ENCODE measurements at regions not wholly inside any gene's neighbourhood (a gene's known extent, or its start where the extent isn't known, plus 50 kb on each side); places are given as distances from the start of the nearest gene placed in this dataset.

- DNase-seq = no peak
- TF ChIP-seq ELK1 (IDR thresholded peaks at IDR 0.05; ENCODE audit: borderline replicate concordance, low read depth, low read length) = no peak
- H2BK5ac ChIP-seq (ENCODE audit: low read depth, low read length, poor library complexity, severe bottlenecking) = no peak overlapping the region
- intact Hi-C loops (cut with micrococcal nuclease) (loop anchor here (10.0 kb wide), 1 partner anchor 400 kb away; no protein-coding TSS in a partner anchor), in situ Hi-C loops (cut with MboI; ENCODE audit: low sequenced_read_pairs) (no loop called here), dilution Hi-C loops (cut with HindIII; ENCODE audit: low sequenced_read_pairs, unreplicated experiment) (no loop called here)
- WGBS, 2 experiments (ENCODE audit: extremely low coverage in 2 of 2, insufficient read length in 1 of 2) = 44% methylated on average over 1 of the region's 5 CpGs; no CpG with 5 or more reads in 1 of the 2 experiments
- no peak overlapping the region for H4K8ac ChIP-seq (ENCODE audit: low read depth in 2 of 2, low read length in 2 of 2)
- no peak for ATAC-seq (ENCODE audit: low read depth)
- H2BK120ac ChIP-seq (ENCODE audit: low read depth, low read length) = no peak overlapping the region
- no peak overlapping the region for H3K18ac ChIP-seq (ENCODE audit: low read depth, low read length)
- no peaks in the 10 kb centered on the region for H3K27me3 ChIP-seq (ENCODE audit: control insufficient read depth, insufficient read depth, low read length)
- H3K27ac ChIP-seq (ENCODE audit: insufficient read depth, low read length) = no peak overlapping the region
- ChIA-PET POLR2A (ENCODE audit: unreplicated experiment) (no interaction called here), CTCF (no interaction called here)
- H2AFZ ChIP-seq (replicated peaks; ENCODE audit: low read length, poor library complexity) = no peak overlapping the region
- H4K5ac ChIP-seq (ENCODE audit: low read depth, low read length) = no peak overlapping the region
- H3K56ac ChIP-seq (ENCODE audit: extremely low read depth, insufficient read depth, low read length) = no peak overlapping the region
- no peaks in the 10 kb centered on the region for H3K36me3 ChIP-seq (ENCODE audit: control insufficient read depth, insufficient read depth, low read length)
- H3K4me1 ChIP-seq (ENCODE audit: control insufficient read depth, insufficient read depth, low read length) = no peaks in the 10 kb centered on the region
- H2BK15ac ChIP-seq (ENCODE audit: low read depth, low read length) = no peak overlapping the region
- H3K4me2 ChIP-seq (ENCODE audit: low read depth, low read length) = no peak overlapping the region
- no peak overlapping the region for H3K4me3 ChIP-seq (ENCODE audit: insufficient read depth, low read depth, low read length)
- no peak overlapping the region for H2AK9ac ChIP-seq (replicated peaks; ENCODE audit: low read depth, low read length, poor library complexity)
- H3K14ac ChIP-seq (replicated peaks; ENCODE audit: low read depth, low read length) = no peak overlapping the region
- H3K79me1 ChIP-seq (ENCODE audit: low read depth in 1 of 2, low read length in 2 of 2) = no peaks in the 10 kb centered on the region
- no peak overlapping the region for H3K9ac ChIP-seq (ENCODE audit: low read depth, low read length)
- no TSS peak for BruUV-seq (replicated peaks)
- no peaks in the 10 kb centered on the region for H3K9me1 ChIP-seq (ENCODE audit: insufficient read depth, low read length)
- no peak overlapping the region for H2AK5ac ChIP-seq (ENCODE audit: low read depth, low read length)
- no peaks in the 10 kb centered on the region for H4K20me1 ChIP-seq (ENCODE audit: insufficient read depth, low read length)
- no peak overlapping the region for H3K23ac ChIP-seq (ENCODE audit: low read depth, low read length)
- no peak overlapping the region for H4K91ac ChIP-seq (ENCODE audit: insufficient read depth, low read depth, low read length)
- H2BK20ac ChIP-seq (ENCODE audit: low read depth, low read length) = no peak overlapping the region
- no peaks in the 10 kb centered on the region for H3K9me3 ChIP-seq (ENCODE audit: control insufficient read depth, insufficient read depth, low read length)
- no peak overlapping the region for H3K4ac ChIP-seq (ENCODE audit: low read depth, low read length)
These were observed 184.5 kb upstream of the HEY2 start for GRCh38 chr6:125564941-125565340.
